ENCODE measurements at regions not wholly inside any gene's neighbourhood (a gene's known extent, or its start where the extent isn't known, plus 50 kb on each side); places are given as distances from the start of the nearest gene placed in this dataset. TPM values are rescaled to one million over a fixed set of nuclear protein-coding genes. Genes with fewer than 3 reads are reported as not detected.

Small RNA genes lying in the stretch of these regions (small RNA-seq; reads per million reads assigned to genes)
- not detected for gene AC107983.1 (ENCODE audit: low read depth)

All from mesenchymal stem cell (in vitro differentiated cells and primary cell).